ENCODE measurements at regions not wholly inside any gene's neighbourhood (a gene's known extent, or its start where the extent isn't known, plus 50 kb on each side); places are given as distances from the start of the nearest gene placed in this dataset.

DNA sequence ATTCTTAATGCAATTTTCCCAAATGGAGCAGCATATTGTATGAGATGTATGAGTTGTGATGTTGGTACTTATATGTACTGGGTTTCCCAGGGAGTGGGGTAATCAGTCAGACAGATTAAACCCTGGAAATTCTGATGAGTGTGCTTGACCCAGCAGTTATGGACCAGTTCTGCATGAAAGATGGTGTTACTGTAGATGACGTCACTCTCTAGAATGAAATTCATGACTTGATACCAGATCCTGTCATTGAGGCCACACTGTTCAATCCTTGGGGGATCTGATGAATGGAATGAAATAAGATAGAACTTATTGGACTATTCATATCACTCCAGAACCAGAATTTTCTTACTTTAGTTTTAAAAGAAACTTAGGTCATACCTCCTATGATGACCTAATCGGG is 534.3 kb downstream of the PLXDC2 start:
- H4K91ac ChIP-seq (ENCODE audit: insufficient read depth, low read depth, low read length): no peak overlapping the region
- TF ChIP-seq RAD21 (IDR thresholded peaks at IDR 0.05; ENCODE audit: low read length): no peak
- TF ChIP-seq RFX5 (IDR thresholded peaks at IDR 0.05; ENCODE audit: low read depth, low read length): no peak
- TF ChIP-seq FOS (IDR thresholded peaks at IDR 0.05; ENCODE audit: low read depth, low read length): no peak
- no peak for TF ChIP-seq NFE2L2 (IDR thresholded peaks at IDR 0.05; ENCODE audit: low read depth, low read length)
- TF ChIP-seq CHD1 (IDR thresholded peaks at IDR 0.05; ENCODE audit: low read depth, low read length): no peak
- no peak for TF ChIP-seq CEBPB (IDR thresholded peaks at IDR 0.05; ENCODE audit: low read depth, low read length)
- TF ChIP-seq MAZ (IDR thresholded peaks at IDR 0.05; ENCODE audit: borderline replicate concordance, low read depth, low read length): no peak
- no peak for TF ChIP-seq POLR2A (IDR thresholded peaks at IDR 0.05; ENCODE audit: low read depth, low read length)
- TF ChIP-seq SMC3 (IDR thresholded peaks at IDR 0.05; ENCODE audit: low read depth, low read length): no peak
- TF ChIP-seq, protein P1, sequence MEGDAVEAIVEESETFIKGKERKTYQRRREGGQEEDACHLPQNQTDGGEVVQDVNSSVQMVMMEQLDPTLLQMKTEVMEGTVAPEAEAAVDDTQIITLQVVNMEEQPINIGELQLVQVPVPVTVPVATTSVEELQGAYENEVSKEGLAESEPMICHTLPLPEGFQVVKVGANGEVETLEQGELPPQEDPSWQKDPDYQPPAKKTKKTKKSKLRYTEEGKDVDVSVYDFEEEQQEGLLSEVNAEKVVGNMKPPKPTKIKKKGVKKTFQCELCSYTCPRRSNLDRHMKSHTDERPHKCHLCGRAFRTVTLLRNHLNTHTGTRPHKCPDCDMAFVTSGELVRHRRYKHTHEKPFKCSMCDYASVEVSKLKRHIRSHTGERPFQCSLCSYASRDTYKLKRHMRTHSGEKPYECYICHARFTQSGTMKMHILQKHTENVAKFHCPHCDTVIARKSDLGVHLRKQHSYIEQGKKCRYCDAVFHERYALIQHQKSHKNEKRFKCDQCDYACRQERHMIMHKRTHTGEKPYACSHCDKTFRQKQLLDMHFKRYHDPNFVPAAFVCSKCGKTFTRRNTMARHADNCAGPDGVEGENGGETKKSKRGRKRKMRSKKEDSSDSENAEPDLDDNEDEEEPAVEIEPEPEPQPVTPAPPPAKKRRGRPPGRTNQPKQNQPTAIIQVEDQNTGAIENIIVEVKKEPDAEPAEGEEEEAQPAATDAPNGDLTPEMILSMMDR (conservative IDR thresholded peaks at IDR 0.05; ENCODE audit: low read depth, low read length): no peak
- TF ChIP-seq, protein P2, sequence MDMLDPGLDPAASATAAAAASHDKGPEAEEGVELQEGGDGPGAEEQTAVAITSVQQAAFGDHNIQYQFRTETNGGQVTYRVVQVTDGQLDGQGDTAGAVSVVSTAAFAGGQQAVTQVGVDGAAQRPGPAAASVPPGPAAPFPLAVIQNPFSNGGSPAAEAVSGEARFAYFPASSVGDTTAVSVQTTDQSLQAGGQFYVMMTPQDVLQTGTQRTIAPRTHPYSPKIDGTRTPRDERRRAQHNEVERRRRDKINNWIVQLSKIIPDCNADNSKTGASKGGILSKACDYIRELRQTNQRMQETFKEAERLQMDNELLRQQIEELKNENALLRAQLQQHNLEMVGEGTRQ (IDR thresholded peaks at IDR 0.05; ENCODE audit: low read depth, low read length): no peak
- TF ChIP-seq BHLHE40 (IDR thresholded peaks at IDR 0.05; ENCODE audit: low read depth, low read length): no peak
- TF ChIP-seq MAFK (IDR thresholded peaks at IDR 0.05; ENCODE audit: low read depth, low read length): no peak
- TF ChIP-seq, protein P3, sequence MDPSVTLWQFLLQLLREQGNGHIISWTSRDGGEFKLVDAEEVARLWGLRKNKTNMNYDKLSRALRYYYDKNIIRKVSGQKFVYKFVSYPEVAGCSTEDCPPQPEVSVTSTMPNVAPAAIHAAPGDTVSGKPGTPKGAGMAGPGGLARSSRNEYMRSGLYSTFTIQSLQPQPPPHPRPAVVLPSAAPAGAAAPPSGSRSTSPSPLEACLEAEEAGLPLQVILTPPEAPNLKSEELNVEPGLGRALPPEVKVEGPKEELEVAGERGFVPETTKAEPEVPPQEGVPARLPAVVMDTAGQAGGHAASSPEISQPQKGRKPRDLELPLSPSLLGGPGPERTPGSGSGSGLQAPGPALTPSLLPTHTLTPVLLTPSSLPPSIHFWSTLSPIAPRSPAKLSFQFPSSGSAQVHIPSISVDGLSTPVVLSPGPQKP (IDR thresholded peaks at IDR 0.05; ENCODE audit: borderline replicate concordance, low read depth, low read length): no peak
- TF ChIP-seq MXI1 (IDR thresholded peaks at IDR 0.05; ENCODE audit: borderline replicate concordance, low read depth, low read length): no peak
- no CpG with 5 or more reads among the region's 2 CpGs for WGBS, 2 experiments (ENCODE audit: extremely low coverage in 2 of 2, insufficient read length in 1 of 2)

More for the DNA sequence above, 534.3 kb downstream of the PLXDC2 start:
- Histone ChIP-seq H3K14ac (replicated peaks; ENCODE audit: low read depth, low read length) (no peak overlapping the region), H2BK5ac (ENCODE audit: low read depth, low read length, poor library complexity, severe bottlenecking) (no peak overlapping the region), H3K79me1 (ENCODE audit: low read depth in 1 of 2, low read length in 2 of 2) (no peaks in the 10 kb centered on the region), H3K18ac (ENCODE audit: low read depth, low read length) (no peak overlapping the region), H3K9me3 (ENCODE audit: control insufficient read depth, insufficient read depth, low read length) (no peaks in the 10 kb centered on the region; the same call in 1 of the 2 replicates), H4K5ac (ENCODE audit: low read depth, low read length) (no peak overlapping the region), H3K56ac (ENCODE audit: extremely low read depth, insufficient read depth, low read length) (no peak overlapping the region), H4K8ac (ENCODE audit: low read depth in 2 of 2, low read length in 2 of 2) (no peak overlapping the region), H4K20me1 (ENCODE audit: insufficient read depth, low read length) (no peaks in the 10 kb centered on the region), H3K4me2 (ENCODE audit: low read depth, low read length) (no peak overlapping the region), H2BK120ac (ENCODE audit: low read depth, low read length) (no peak overlapping the region), H3K4me1 (ENCODE audit: control insufficient read depth, insufficient read depth, low read length) (no peaks in the 10 kb centered on the region), H3K27me3 (ENCODE audit: control insufficient read depth, insufficient read depth, low read length) (no peaks in the 10 kb centered on the region), H3K4me3 (ENCODE audit: insufficient read depth, low read depth, low read length) (no peak overlapping the region), H3K27ac (ENCODE audit: insufficient read depth, low read length) (no peak overlapping the region), H3K4ac (ENCODE audit: low read depth, low read length) (no peak overlapping the region), H2BK20ac (ENCODE audit: low read depth, low read length) (no peak overlapping the region), H2AK9ac (replicated peaks; ENCODE audit: low read depth, low read length, poor library complexity) (no peak overlapping the region), H2AK5ac (ENCODE audit: low read depth, low read length) (no peak overlapping the region), H3K9me1 (ENCODE audit: insufficient read depth, low read length) (no peaks in the 10 kb centered on the region), H2BK15ac (ENCODE audit: low read depth, low read length) (no peak overlapping the region), H3K23ac (ENCODE audit: low read depth, low read length) (no peak overlapping the region), H2AFZ (replicated peaks; ENCODE audit: low read length, poor library complexity) (no peak overlapping the region), H3K9ac (ENCODE audit: low read depth, low read length) (no peak overlapping the region), H3K36me3 (ENCODE audit: control insufficient read depth, insufficient read depth, low read length) (no peaks in the 10 kb centered on the region)
- CTCF ChIA-PET: no interaction called here
- intact Hi-C loops (cut with micrococcal nuclease) (no loop called here), dilution Hi-C loops (cut with HindIII; ENCODE audit: low sequenced_read_pairs, unreplicated experiment) (no loop called here), in situ Hi-C loops (cut with MboI; ENCODE audit: low sequenced_read_pairs) (no loop called here)
- POLR2A ChIA-PET (ENCODE audit: unreplicated experiment): no interaction called here
- no TSS peak for BruUV-seq (replicated peaks)
- ATAC-seq (ENCODE audit: low read depth): no peak
- no peak for DNase-seq

Data from IMR-90 (cell line).